IPS-20b (cell line): ENCODE measurements at regions not wholly inside any gene's neighbourhood (a gene's known extent, or its start where the extent isn't known, plus 50 kb on each side); places are given as distances from the start of the nearest gene placed in this dataset.

ENCODE experiments used
- H3K27ac ChIP-seq: one replicate; pipeline ENCODE4 v1.5.1; 2013; ENCODE audit warnings: low read length
- H3K27me3 ChIP-seq: 2 replicates; pipeline ENCODE4 v1.6.1; 2013; ENCODE audit warnings: mild to moderate bottlenecking, low read length, inconsistent platforms; ENCODE audit not compliant: insufficient read depth
- H3K36me3 ChIP-seq: 2 replicates; pipeline ENCODE4 v1.6.1; 2013; ENCODE audit warnings: low read depth, mild to moderate bottlenecking, inconsistent platforms, low read length, moderate library complexity; ENCODE audit not compliant: insufficient read depth
- H3K4me1 ChIP-seq: 2 replicates; pipeline ENCODE4 v1.6.1; 2013; ENCODE audit warnings: mild to moderate bottlenecking, control low read depth, inconsistent platforms, low read length, moderate library complexity; ENCODE audit not compliant: insufficient read depth
- H3K4me3 ChIP-seq: 2 replicates; pipeline ENCODE4 v1.5.1; 2013; ENCODE audit warnings: mild to moderate bottlenecking, low read length, inconsistent platforms
- H3K9ac ChIP-seq: 2 replicates; pipeline ENCODE4 v1.6.1; 2013; ENCODE audit warnings: low read depth, mild to moderate bottlenecking, inconsistent platforms, low read length, moderate library complexity
- H3K9me3 ChIP-seq: 2 replicates; pipeline ENCODE4 v1.6.1; 2013; ENCODE audit warnings: mild to moderate bottlenecking, low read depth, low read length, inconsistent platforms; ENCODE audit not compliant: insufficient read depth

DNA sequence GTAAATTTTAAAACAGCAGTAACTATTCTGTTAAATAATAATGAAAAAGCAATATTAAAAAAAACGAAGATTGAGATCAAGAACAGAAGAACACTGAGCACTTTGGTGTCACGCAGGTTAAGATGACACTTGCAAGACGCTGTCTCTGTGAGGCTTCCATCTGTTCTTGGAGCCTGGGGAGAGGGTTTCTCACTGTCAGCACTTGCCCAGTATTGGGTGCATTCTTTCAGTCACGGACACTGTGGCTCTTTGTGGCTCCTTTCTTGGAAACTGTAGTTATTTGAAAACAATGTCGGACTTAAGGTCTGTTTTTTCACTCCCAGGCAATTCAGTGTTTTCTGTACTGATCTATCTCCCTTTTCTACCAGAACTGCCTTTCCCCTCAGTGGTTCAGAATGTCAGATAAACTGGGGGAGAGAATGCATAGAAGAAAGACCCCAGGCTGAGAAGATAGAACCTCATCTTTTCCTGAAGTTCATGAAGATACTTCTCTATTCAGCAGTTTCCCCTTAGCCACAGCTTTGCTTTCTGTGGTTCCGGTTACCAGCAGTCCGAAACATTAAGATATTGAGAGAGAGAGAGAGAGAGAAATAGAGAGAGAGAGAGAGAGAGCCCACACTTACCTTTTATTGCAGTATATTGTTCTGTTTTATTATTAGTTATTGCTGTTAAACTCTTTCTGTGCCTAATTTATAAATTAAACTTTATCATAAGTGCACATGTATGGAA lies 283.3 kb downstream of the DCDC2C start:
- H3K9me3 ChIP-seq: peaks cover 14% of the 10 kb centered on the region
- no peaks in the 10 kb centered on the region for H3K4me1 ChIP-seq
- H3K4me3 ChIP-seq: no peak overlapping the region
- no peaks in the 10 kb centered on the region for H3K36me3 ChIP-seq
- no peak overlapping the region for H3K27ac ChIP-seq
- no peak overlapping the region for H3K9ac ChIP-seq
- H3K27me3 ChIP-seq: no peaks in the 10 kb centered on the region

DNA sequence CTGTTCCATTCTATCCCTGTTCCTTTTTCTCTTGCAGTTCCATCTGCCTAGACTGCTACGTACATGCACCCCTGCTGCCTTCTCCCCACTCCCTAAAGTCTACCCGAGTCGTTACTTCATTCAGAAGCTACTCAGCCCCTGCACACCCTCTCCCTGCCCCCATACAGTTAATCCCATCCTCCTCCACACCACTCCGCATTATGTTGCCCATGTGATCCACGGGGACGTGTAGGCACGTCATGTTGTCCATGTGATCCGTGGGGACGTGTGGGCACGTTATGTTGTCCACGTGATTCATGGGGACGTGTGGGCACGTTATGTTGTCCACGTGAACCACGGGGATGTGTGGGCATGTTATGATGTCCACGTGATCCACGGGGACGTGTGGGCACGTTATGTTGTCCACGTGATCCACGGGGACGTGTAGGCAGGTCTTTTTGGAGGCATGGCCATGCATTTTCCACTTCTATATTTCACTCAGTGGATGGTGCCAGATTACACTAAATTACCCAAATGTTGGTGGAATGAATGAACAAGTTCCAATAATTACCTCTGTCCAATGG lies 299.5 kb downstream of the DCDC2C start:
- H3K27me3 ChIP-seq: no peaks in the 10 kb centered on the region
- no peak overlapping the region for H3K27ac ChIP-seq
- H3K36me3 ChIP-seq: no peaks in the 10 kb centered on the region
- H3K4me1 ChIP-seq: no peaks in the 10 kb centered on the region
- H3K9me3 ChIP-seq: no peaks in the 10 kb centered on the region; the same call in 1 of the 2 replicates
- H3K9ac ChIP-seq: no peak overlapping the region
- no peak overlapping the region for H3K4me3 ChIP-seq

DNA sequence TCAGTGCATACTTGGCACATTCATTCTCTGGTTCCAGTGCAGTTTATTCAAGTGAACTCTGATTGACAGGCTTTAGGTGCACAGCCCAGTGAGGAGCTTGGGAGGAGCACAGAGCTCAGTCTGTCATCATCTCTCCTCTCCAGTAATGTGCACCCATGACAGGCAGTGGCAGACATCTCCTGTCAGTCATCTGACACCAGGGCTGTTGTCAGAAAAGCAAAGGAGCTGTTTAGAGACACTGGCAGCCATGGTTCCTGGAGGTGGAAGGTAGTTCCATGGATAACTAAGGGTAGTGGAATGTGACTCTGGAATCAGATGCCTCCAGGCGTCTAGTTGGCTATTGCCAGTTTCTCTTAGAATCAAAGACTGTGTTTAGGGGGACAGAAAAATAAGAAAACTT lies 308.8 kb downstream of the DCDC2C start:
- Histone ChIP-seq H3K4me3 (no peak overlapping the region), H3K9me3 (peaks cover 4% of the 10 kb centered on the region), H3K36me3 (no peaks in the 10 kb centered on the region), H3K9ac (no peak overlapping the region), H3K27ac (no peak overlapping the region), H3K4me1 (no peaks in the 10 kb centered on the region), H3K27me3 (no peaks in the 10 kb centered on the region)

DNA sequence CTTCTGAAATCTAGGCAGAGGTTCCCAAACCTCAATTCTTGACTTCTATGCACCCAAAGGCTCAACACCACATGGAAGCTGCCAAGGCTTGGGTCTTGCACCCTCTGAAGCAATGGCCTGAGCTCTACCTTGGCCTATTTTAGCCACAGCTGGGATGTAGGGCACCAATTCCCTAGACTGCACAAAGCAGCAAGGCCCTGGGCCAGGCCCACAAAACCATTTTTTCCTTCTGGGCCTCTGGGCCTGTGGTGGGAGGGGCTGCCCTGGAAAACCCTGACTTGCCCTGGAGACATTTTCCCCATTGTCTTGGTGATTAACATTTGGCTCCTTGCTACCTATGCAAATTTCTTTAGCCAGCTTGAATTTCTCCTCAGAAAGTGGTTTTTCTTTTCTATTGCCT lies 315.2 kb downstream of the DCDC2C start:
- peaks cover 13% of the 10 kb centered on the region for H3K9me3 ChIP-seq
- H3K36me3 ChIP-seq: no peaks in the 10 kb centered on the region
- H3K27me3 ChIP-seq: no peaks in the 10 kb centered on the region
- no peak overlapping the region for H3K9ac ChIP-seq
- H3K27ac ChIP-seq: no peak overlapping the region
- H3K4me1 ChIP-seq: no peaks in the 10 kb centered on the region
- H3K4me3 ChIP-seq: no peak overlapping the region

DNA sequence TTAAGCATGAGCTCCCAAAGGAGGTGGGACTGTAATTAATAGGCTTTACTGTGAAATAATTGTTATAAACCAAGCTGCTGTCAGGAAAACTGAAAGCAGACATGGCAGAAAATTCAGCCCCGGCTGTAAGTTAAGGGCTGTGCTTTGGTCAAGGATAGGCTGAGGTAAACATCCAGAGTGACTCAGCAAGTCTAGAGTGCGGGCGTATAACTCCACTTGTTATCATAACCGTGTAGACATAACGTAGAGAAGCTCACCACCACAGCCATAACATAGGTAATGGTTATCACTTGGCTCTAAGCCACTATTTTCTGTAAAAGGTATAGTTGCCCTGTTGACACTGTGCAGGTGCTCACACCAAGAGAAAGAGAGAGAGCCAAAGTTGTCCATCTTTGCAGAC lies 316.8 kb downstream of the DCDC2C start:
- Histone ChIP-seq H3K27me3 (no peaks in the 10 kb centered on the region), H3K9ac (no peak overlapping the region), H3K4me3 (no peak overlapping the region), H3K27ac (no peak overlapping the region), H3K36me3 (no peaks in the 10 kb centered on the region), H3K9me3 (peaks cover 13% of the 10 kb centered on the region), H3K4me1 (no peaks in the 10 kb centered on the region)

DNA sequence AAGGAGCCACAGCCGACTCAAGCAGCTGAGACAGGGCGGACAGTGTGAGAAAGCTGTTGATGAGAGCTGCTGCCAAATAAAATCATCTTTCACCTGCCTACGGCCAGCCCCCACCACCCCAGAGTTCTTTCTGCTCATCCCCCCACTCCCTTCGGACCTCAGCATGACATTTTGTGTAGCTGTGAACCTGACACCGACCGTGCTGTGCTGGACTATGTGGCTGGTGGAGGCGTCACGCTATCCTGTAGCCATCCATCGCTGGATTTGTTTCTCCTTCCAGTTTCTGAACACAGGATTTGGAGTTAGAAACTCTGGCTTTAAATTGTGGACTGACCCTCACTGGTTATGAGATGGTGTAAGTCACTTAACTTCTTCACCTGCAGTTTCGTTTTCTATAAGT lies 317.3 kb downstream of the DCDC2C start:
- Histone ChIP-seq H3K27me3 (no peaks in the 10 kb centered on the region), H3K36me3 (no peaks in the 10 kb centered on the region), H3K4me1 (no peaks in the 10 kb centered on the region), H3K9ac (no peak overlapping the region), H3K4me3 (no peak overlapping the region), H3K9me3 (peaks cover 13% of the 10 kb centered on the region), H3K27ac (no peak overlapping the region)

DNA sequence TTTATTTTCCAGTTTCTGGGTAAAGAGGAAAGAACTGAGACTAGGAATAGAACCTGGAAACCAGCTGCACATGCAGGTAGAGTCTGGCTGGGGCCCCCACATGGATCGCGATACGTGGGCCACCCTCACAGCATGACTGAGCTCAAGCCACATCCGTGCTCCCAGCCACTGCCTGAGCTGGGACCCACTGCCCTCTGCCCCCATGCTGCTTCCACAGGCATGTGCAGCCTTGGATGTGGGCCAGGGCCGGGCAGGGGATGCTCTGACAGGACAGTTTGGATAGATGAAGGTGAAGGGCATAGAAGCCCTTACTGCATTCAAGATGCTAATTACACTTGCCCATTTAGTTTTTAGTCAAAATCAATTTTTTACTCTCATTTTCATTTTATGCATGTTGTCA lies 321.2 kb downstream of the DCDC2C start:
- no peak overlapping the region for H3K4me3 ChIP-seq
- no peaks in the 10 kb centered on the region for H3K4me1 ChIP-seq
- H3K36me3 ChIP-seq: no peaks in the 10 kb centered on the region
- H3K27me3 ChIP-seq: no peaks in the 10 kb centered on the region
- no peak overlapping the region for H3K9ac ChIP-seq
- no peak overlapping the region for H3K27ac ChIP-seq
- no peaks in the 10 kb centered on the region for H3K9me3 ChIP-seq

DNA sequence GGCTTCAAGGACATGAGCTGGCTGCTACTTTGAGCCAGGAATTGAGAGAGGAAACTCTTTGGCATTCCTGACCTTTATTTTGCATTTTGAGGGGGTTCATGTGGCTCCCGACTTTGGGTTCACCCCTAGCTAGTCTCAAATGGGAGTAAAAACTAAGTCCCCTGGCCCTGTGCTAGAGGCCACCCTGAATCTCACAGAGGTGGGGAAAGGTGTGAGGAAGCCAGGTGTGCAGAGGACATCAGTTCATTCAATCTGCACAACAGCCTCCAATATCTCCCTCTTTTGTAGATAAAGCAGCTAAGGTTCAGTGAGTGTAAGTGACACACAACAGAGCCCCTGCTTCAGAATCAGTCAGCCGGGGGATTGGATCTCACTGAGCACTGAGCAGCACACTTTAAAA lies 325.7 kb downstream of the DCDC2C start:
- Histone ChIP-seq H3K27ac (no peak overlapping the region), H3K27me3 (no peaks in the 10 kb centered on the region), H3K4me3 (no peak overlapping the region), H3K9ac (no peak overlapping the region), H3K36me3 (no peaks in the 10 kb centered on the region), H3K9me3 (no peaks in the 10 kb centered on the region), H3K4me1 (no peaks in the 10 kb centered on the region)

DNA sequence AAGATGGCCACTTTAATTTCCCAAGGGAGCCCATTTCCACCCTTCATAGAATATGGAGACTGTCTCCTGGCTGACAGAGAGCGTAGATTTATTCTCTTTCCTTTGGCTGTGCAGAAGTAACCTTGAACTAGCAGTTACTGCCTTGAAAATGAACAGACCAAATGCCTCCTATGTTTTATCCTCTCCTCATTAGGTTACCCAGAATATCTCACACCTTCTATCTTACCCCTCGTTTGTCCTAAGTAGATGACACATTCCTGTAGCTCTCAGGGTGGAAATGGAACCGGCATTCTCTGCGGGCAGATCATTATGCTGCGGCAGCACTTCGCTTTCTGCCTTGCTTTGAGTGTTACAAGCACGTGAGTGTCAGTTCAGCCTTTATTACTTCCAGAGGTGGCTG lies 336.5 kb downstream of the DCDC2C start:
- Histone ChIP-seq H3K4me3 (no peak overlapping the region), H3K27me3 (no peaks in the 10 kb centered on the region), H3K36me3 (no peaks in the 10 kb centered on the region), H3K9ac (no peak overlapping the region), H3K27ac (no peak overlapping the region), H3K4me1 (no peaks in the 10 kb centered on the region), H3K9me3 (peaks cover 34% of the 10 kb centered on the region)

DNA sequence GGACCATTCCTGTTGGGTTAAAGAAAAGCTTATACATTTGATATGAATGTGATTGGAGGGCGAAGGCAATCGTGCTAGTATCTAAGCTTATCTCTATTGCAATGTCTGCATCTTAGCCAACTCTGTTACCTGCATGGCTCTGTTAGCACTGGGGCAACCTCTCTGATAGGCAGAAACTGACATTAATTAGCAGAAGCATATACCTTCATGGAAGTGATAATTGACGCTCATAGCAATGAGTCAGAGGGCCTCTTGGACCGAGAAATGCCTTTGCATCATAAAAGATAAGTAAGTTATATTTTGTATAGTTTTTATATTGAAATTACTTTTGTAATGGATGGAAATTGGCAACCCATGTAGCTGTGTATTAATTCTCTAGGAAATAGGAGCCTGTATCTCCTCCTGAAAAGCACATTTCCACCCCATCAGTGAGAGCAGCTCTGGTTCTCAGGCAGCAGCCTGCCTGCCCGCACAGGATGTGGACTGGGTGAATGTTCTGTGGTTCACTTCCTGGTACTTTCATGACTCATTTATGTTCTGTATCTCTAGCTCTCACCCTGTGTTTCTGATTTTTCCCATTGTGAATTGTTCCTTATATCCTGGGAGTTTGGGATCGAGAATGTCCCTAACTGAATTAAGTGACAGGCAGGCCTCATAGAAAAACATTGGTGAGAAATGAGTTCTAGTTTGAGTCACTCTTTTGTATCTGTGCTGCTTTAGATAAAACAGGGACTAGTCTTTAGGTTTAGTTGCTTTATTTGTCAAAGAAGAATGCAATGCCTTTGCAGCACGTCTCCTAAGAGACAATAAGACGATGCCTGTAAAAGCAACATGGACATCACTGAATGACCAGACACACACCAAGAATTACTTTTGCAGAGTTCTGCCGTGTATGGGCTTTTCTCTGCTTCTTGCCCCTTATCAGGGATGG lies 344.9 kb downstream of the DCDC2C start:
- Histone ChIP-seq H3K9me3 (no peaks in the 10 kb centered on the region), H3K27me3 (no peaks in the 10 kb centered on the region), H3K36me3 (no peaks in the 10 kb centered on the region), H3K4me3 (no peak overlapping the region), H3K9ac (no peak overlapping the region), H3K27ac (no peak overlapping the region), H3K4me1 (no peaks in the 10 kb centered on the region)

DNA sequence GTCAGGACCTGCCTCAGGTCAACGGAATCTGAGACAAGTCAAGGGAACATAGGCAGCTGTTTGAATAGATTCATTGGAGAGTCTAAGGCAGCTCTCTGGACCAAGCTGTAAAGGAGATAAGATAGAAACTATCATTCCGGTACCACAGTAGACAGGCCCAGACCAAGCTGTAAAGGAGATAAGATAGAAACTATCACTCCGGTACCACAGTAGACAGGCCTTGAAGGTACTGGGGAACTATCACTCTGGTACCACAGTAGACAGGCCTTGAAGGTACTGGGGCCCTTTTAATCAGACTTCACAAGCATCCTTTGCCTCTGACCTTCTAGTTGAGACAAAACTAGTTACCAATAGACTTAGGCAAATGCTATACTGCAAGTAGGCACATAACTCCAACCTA lies 346.1 kb downstream of the DCDC2C start:
- H3K4me1 ChIP-seq: no peaks in the 10 kb centered on the region
- H3K36me3 ChIP-seq: no peaks in the 10 kb centered on the region
- H3K9me3 ChIP-seq: no peaks in the 10 kb centered on the region
- no peak overlapping the region for H3K9ac ChIP-seq
- H3K4me3 ChIP-seq: no peak overlapping the region
- H3K27ac ChIP-seq: no peak overlapping the region
- no peaks in the 10 kb centered on the region for H3K27me3 ChIP-seq
